IMR-90 (cell line): ENCODE measurements at regions not wholly inside any gene's neighbourhood (a gene's known extent, or its start where the extent isn't known, plus 50 kb on each side); places are given as distances from the start of the nearest gene placed in this dataset.

Experiments used
- FOS ChIP-seq: fragments of 150-350 bp; IDR thresholded peaks from 2 replicates; pipeline ENCODE4 v1.6.1; 2016; ENCODE audit warnings: low read depth, low read length
- MAFK ChIP-seq: IDR thresholded peaks from 2 replicates; pipeline ENCODE4 v1.6.1; 2012; ENCODE audit warnings: low read depth, low read length, improper control_type of control experiment
- MAZ ChIP-seq: IDR thresholded peaks from 2 replicates; pipeline ENCODE4 v1.6.1; 2012; ENCODE audit warnings: low read depth, mild to moderate bottlenecking, low read length, improper control_type of control experiment, moderate library complexity, borderline replicate concordance
- POLR2A ChIP-seq: IDR thresholded peaks from 2 replicates; pipeline ENCODE4 v1.6.1; 2012; ENCODE audit warnings: mild to moderate bottlenecking, low read depth, low read length
- RCOR1 ChIP-seq: IDR thresholded peaks from 2 replicates; pipeline ENCODE4 v1.6.1; 2012; ENCODE audit warnings: mild to moderate bottlenecking, low read length, improper control_type of control experiment; ENCODE audit not compliant: insufficient replicate concordance
- RFX5 ChIP-seq: IDR thresholded peaks from 2 replicates; pipeline ENCODE4 v1.8.0; 2012; ENCODE audit warnings: low read depth, mild to moderate bottlenecking, low read length, moderate library complexity
- TF ChIP-seq, protein P1 (sequence below): conservative IDR thresholded peaks from 2 replicates; pipeline ENCODE4 v1.5.1; 2012; ENCODE audit warnings: mild to moderate bottlenecking, low read depth, low read length, improper control_type of control experiment

DNA sequence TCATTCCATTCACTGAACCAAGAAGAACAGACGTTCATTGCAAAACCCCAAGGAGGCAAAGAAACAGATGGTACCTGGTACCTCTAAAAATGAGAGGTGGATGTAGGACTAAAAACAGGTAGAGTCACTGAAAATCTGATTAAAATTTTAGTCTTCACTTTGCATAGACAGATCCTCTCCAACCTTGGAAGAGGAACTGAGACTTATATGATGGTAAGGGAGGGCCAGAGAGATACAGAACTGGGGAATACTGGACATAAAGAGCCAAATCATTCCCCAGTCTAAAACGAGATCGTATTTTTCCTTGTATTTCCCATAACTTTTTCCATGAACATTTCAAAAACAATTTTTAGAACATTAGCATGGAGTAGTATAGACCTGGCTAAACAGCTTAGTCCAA lies 59.7 kb upstream of the SPOPL start:
- TF ChIP-seq, protein P1, sequence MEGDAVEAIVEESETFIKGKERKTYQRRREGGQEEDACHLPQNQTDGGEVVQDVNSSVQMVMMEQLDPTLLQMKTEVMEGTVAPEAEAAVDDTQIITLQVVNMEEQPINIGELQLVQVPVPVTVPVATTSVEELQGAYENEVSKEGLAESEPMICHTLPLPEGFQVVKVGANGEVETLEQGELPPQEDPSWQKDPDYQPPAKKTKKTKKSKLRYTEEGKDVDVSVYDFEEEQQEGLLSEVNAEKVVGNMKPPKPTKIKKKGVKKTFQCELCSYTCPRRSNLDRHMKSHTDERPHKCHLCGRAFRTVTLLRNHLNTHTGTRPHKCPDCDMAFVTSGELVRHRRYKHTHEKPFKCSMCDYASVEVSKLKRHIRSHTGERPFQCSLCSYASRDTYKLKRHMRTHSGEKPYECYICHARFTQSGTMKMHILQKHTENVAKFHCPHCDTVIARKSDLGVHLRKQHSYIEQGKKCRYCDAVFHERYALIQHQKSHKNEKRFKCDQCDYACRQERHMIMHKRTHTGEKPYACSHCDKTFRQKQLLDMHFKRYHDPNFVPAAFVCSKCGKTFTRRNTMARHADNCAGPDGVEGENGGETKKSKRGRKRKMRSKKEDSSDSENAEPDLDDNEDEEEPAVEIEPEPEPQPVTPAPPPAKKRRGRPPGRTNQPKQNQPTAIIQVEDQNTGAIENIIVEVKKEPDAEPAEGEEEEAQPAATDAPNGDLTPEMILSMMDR: no peak
- TF ChIP-seq POLR2A (no peak), MAFK (no peak), RFX5 (no peak), MAZ (no peak), RCOR1 (no peak), FOS (no peak)
